ENCODE measurements at regions not wholly inside any gene's neighbourhood (a gene's known extent, or its start where the extent isn't known, plus 50 kb on each side); places are given as distances from the start of the nearest gene placed in this dataset.

- H3K27ac ChIP-seq: peak overlapping the region in 1 of 2 donors; percentile 60
Observed at GRCh38 chr2:15705310-15705709, 113.6 kb downstream of the DDX1 start.

GRCh38 chr2:15705839-15706386 is 114.2 kb downstream of the DDX1 start:
- TF ChIP-seq CTCF (IDR thresholded peaks at IDR 0.05) (no peak), POLR2AphosphoS5 (IDR thresholded peaks at IDR 0.05) (no peak), POLR2A (IDR thresholded peaks at IDR 0.05) (no peak)
- H3K4me1 ChIP-seq: no peaks in the 10 kb centered on the region
- no peak for DNase-seq (ENCODE audit: low spot score in 2 of 2)
- H3K27me3 ChIP-seq: peaks cover 0 to 4% of the 10 kb centered on the region in 2 donors
- intact Hi-C loops (cut with DNase I; ENCODE audit: low total_unique reads): no loop called here
- no peaks in the 10 kb centered on the region for H3K36me3 ChIP-seq
- no peaks in the 10 kb centered on the region for H3K9me3 ChIP-seq
- H3K27ac ChIP-seq: no peak overlapping the region
- H3K4me3 ChIP-seq: no peak overlapping the region

More at GRCh38 chr2:15705310-15705709, 113.6 kb downstream of the DDX1 start:
- DNase-seq (ENCODE audit: low spot score in 2 of 2): no peak
- no peaks in the 10 kb centered on the region for H3K4me1 ChIP-seq
- no peaks in the 10 kb centered on the region for H3K36me3 ChIP-seq
- H3K9me3 ChIP-seq: no peaks in the 10 kb centered on the region
- intact Hi-C loops (cut with DNase I; ENCODE audit: low total_unique reads): no loop called here
- peaks cover 0 to 4% of the 10 kb centered on the region in 2 donors for H3K27me3 ChIP-seq
- TF ChIP-seq POLR2AphosphoS5 (IDR thresholded peaks at IDR 0.05): no peak
- no peak for TF ChIP-seq POLR2A (IDR thresholded peaks at IDR 0.05)
- TF ChIP-seq CTCF (IDR thresholded peaks at IDR 0.05): no peak
- no peak overlapping the region for H3K4me3 ChIP-seq

- TF ChIP-seq POLR2AphosphoS5 (IDR thresholded peaks at IDR 0.05) (no peak), CTCF (IDR thresholded peaks at IDR 0.05) (no peak), POLR2A (IDR thresholded peaks at IDR 0.05) (no peak)
- DNase-seq (ENCODE audit: low spot score in 2 of 2): no peak
- Histone ChIP-seq H3K27ac (no peak overlapping the region), H3K9me3 (no peaks in the 10 kb centered on the region), H3K27me3 (peaks cover 0 to 4% of the 10 kb centered on the region in 2 donors), H3K4me1 (no peaks in the 10 kb centered on the region), H3K4me3 (no peak overlapping the region), H3K36me3 (no peaks in the 10 kb centered on the region)
- intact Hi-C loops (cut with DNase I; ENCODE audit: low total_unique reads): no loop called here
Observed at GRCh38 chr2:15706424-15706823, 114.8 kb downstream of the DDX1 start.

GRCh38 chr2:15706986-15707632 is 115.4 kb downstream of the DDX1 start:
- H3K9me3 ChIP-seq: no peaks in the 10 kb centered on the region
- H3K4me1 ChIP-seq: no peaks in the 10 kb centered on the region
- intact Hi-C loops (cut with DNase I; ENCODE audit: low total_unique reads): no loop called here
- no peak for DNase-seq (ENCODE audit: low spot score in 2 of 2)
- no peak overlapping the region for H3K4me3 ChIP-seq
- TF ChIP-seq POLR2A (IDR thresholded peaks at IDR 0.05): no peak
- H3K27ac ChIP-seq: no peak overlapping the region
- peaks cover 0 to 4% of the 10 kb centered on the region in 2 donors for H3K27me3 ChIP-seq
- no peaks in the 10 kb centered on the region for H3K36me3 ChIP-seq

GRCh38 chr2:15708161-15708560 is 116.5 kb downstream of the DDX1 start:
- no peak overlapping the region for H3K27ac ChIP-seq
- H3K4me1 ChIP-seq: no peaks in the 10 kb centered on the region
- intact Hi-C loops (cut with DNase I; ENCODE audit: low total_unique reads): no loop called here
- H3K27me3 ChIP-seq: peaks cover 0 to 4% of the 10 kb centered on the region in 2 donors
- no peaks in the 10 kb centered on the region for H3K36me3 ChIP-seq
- DNase-seq (ENCODE audit: low spot score in 2 of 2): no peak
- no peak overlapping the region for H3K4me3 ChIP-seq
- no peak for TF ChIP-seq POLR2A (IDR thresholded peaks at IDR 0.05)
- no peak for TF ChIP-seq CTCF (IDR thresholded peaks at IDR 0.05)
- TF ChIP-seq POLR2AphosphoS5 (IDR thresholded peaks at IDR 0.05): no peak
- H3K9me3 ChIP-seq: no peaks in the 10 kb centered on the region
